Smooth muscle cell (in vitro differentiated cells): ENCODE measurements at regions not wholly inside any gene's neighbourhood (a gene's known extent, or its start where the extent isn't known, plus 50 kb on each side); places are given as distances from the start of the nearest gene placed in this dataset.
"Not testable (repeated sequence)": the region's sequence is repeated elsewhere in the genome, so short reads cannot be mapped to it uniquely, and the experiment has no call there.

Experiments used
- DNase-seq: peaks from one replicate; lab custom pipeline; 2025; ENCODE audit not compliant: unreplicated experiment; lab: John Stamatoyannopoulos, UW
- H2AFZ ChIP-seq: fragments of 200-600 bp; sonication (generic); 2 replicates; pipeline ENCODE4 v1.6.0; 2016; ENCODE audit warnings: antibody characterized with exemption, low read depth, mild to moderate bottlenecking
- H3F3A ChIP-seq: fragments of 200-600 bp; sonication (generic); 2 replicates; pipeline ENCODE4 v1.6.0; 2017; ENCODE audit warnings: antibody characterized with exemption, low read depth
- H3K27ac ChIP-seq: fragments of 200-600 bp; sonication (generic); 2 replicates; pipeline ENCODE4 v1.5.1; 2016; ENCODE audit warnings: low read depth, mild to moderate bottlenecking
- H3K27me3 ChIP-seq: fragments of 200-600 bp; sonication (generic); 2 replicates; pipeline ENCODE4 v1.6.1; 2016; ENCODE audit warnings: low read depth, mild to moderate bottlenecking
- H3K36me3 ChIP-seq: fragments of 200-600 bp; sonication (generic); 2 replicates; pipeline ENCODE4 v1.5.1; 2016; ENCODE audit warnings: low read depth
- H3K4me1 ChIP-seq: fragments of 200-600 bp; sonication (generic); 2 replicates; pipeline ENCODE4 v1.5.1; 2016; ENCODE audit warnings: low read depth
- H3K4me2 ChIP-seq: fragments of 200-600 bp; sonication (generic); 2 replicates; pipeline ENCODE4 v1.6.0; 2016; ENCODE audit warnings: mild to moderate bottlenecking
- H3K4me3 ChIP-seq: fragments of 200-600 bp; sonication (generic); 2 replicates; pipeline ENCODE4 v1.5.1; 2016; ENCODE audit warnings: mild to moderate bottlenecking
- H3K79me2 ChIP-seq: fragments of 200-600 bp; sonication (generic); 2 replicates; pipeline ENCODE4 v1.6.0; 2016; ENCODE audit warnings: low read depth, mild to moderate bottlenecking
- H3K9ac ChIP-seq: fragments of 200-600 bp; sonication (generic); 2 replicates; pipeline ENCODE4 v1.6.0; 2016; ENCODE audit warnings: low read depth
- H3K9me3 ChIP-seq: fragments of 200-600 bp; sonication (generic); replicated peaks from 2 replicates; pipeline ENCODE4 v1.5.1; 2016; ENCODE audit warnings: low read depth
- H4K20me1 ChIP-seq: fragments of 200-600 bp; sonication (generic); 2 replicates; pipeline ENCODE4 v1.6.0; 2016; ENCODE audit warnings: low read depth
- CTCF ChIP-seq: fragments of 200-600 bp; sonication (generic); IDR thresholded peaks from 2 replicates; pipeline ENCODE4 v1.5.1; 2017; ENCODE audit warnings: borderline replicate concordance, mild to moderate bottlenecking, antibody characterized with exemption; ENCODE audit not compliant: insufficient read depth, poor library complexity, severe bottlenecking
- WGBS: methylation state at CpG from one replicate; pipeline ENCODE4 v1.1.7; 2016; ENCODE audit warnings: low lambda C conversion rate; 5-methylcytosine and 5-hydroxymethylcytosine counted together

GRCh38 chr12:14032191-14032590, 50.8 kb upstream of the GRIN2B start:
- H3K27me3 ChIP-seq, DNase-seq, H3K36me3 ChIP-seq, H3K4me2 ChIP-seq, H3F3A ChIP-seq, H4K20me1 ChIP-seq, H3K4me3 ChIP-seq, H3K9ac ChIP-seq, H3K4me1 ChIP-seq, H2AFZ ChIP-seq, H3K27ac ChIP-seq, H3K9me3 ChIP-seq, H3K79me2 ChIP-seq: not testable (repeated sequence)
- WGBS: 93% methylated on average over 4 of the region's 11 CpGs

- 63% methylated on average over 2 of the region's 2 CpGs for WGBS
- no peaks in the 10 kb centered on the region for H3F3A ChIP-seq
Measured at GRCh38 chr12:14043776-14044175, 62.4 kb upstream of the GRIN2B start.

GRCh38 chr12:14048941-14049545, 67.6 kb upstream of the GRIN2B start:
- WGBS: 87% methylated on average over 4 of the region's 4 CpGs
- H3K27me3 ChIP-seq: no peaks in the 10 kb centered on the region
- H4K20me1 ChIP-seq: no peaks in the 10 kb centered on the region

More at GRCh38 chr12:14043776-14044175, 62.4 kb upstream of the GRIN2B start:
- no peak overlapping the region for H3K4me2 ChIP-seq
- H2AFZ ChIP-seq: no peak overlapping the region
- no peak for DNase-seq
- no peak overlapping the region for H3K4me3 ChIP-seq
- H3K79me2 ChIP-seq: no peaks in the 10 kb centered on the region
- no peak overlapping the region for H3K27ac ChIP-seq
- peaks cover 8% of the 10 kb centered on the region for H3K9me3 ChIP-seq
- no peaks in the 10 kb centered on the region for H4K20me1 ChIP-seq
- no peaks in the 10 kb centered on the region for H3K4me1 ChIP-seq
- H3K36me3 ChIP-seq: no peaks in the 10 kb centered on the region
- H3K27me3 ChIP-seq: no peaks in the 10 kb centered on the region
- no peak for TF ChIP-seq CTCF
- H3K9ac ChIP-seq: no peak overlapping the region

DNA sequence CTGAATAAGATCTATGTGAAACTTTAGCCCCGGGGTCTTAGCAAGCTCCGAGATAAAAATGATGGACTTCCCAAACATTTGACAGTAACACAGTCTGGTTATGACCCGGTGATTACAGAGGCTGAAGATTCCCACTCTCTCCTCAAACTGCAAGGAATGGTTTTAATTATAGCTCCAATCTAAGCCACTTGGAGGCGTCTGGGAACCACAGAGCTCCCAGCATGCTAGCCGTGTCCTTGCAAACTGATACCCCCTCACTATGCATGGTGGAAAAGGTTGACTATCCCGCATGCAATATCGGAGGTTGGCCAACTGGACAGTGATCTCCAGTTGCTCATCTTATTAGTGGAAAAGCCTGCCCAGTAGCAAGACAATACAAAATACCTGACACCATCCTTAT, 76.5 kb upstream of the GRIN2B start:
- H3K27ac ChIP-seq: no peak overlapping the region
- peaks cover 5% of the 10 kb centered on the region for H3K27me3 ChIP-seq
- H3K79me2 ChIP-seq: no peaks in the 10 kb centered on the region
- H3K4me1 ChIP-seq: no peaks in the 10 kb centered on the region
- H3F3A ChIP-seq: no peaks in the 10 kb centered on the region
- peak overlapping the region; percentile 3 for H3K4me2 ChIP-seq
- H3K9ac ChIP-seq: no peak overlapping the region
- no peaks in the 10 kb centered on the region for H4K20me1 ChIP-seq
- H3K4me3 ChIP-seq: no peak overlapping the region
- TF ChIP-seq CTCF: no peak
- WGBS: 40% methylated on average over 7 of the region's 7 CpGs
- H3K36me3 ChIP-seq: no peaks in the 10 kb centered on the region
- DNase-seq: no peak
- H3K9me3 ChIP-seq: no peaks in the 10 kb centered on the region
- H2AFZ ChIP-seq: no peak overlapping the region

More at GRCh38 chr12:14048941-14049545, 67.6 kb upstream of the GRIN2B start:
- Histone ChIP-seq H3K27ac (no peak overlapping the region), H3K4me3 (no peak overlapping the region), H3K9ac (no peak overlapping the region), H3K79me2 (no peaks in the 10 kb centered on the region), H3K36me3 (no peaks in the 10 kb centered on the region), H3F3A (no peaks in the 10 kb centered on the region), H2AFZ (no peak overlapping the region), H3K4me2 (no peak overlapping the region), H3K4me1 (no peaks in the 10 kb centered on the region), H3K9me3 (no peaks in the 10 kb centered on the region)
- TF ChIP-seq CTCF: no peak
- DNase-seq: no peak
